ENCODE measurements at regions not wholly inside any gene's neighbourhood (a gene's known extent, or its start where the extent isn't known, plus 50 kb on each side); places are given as distances from the start of the nearest gene placed in this dataset.
A peak's percentile ranks its signal among the peaks of the same experiment; 100 is the strongest.

GRCh38 chr11:19336331-19336730, 95.6 kb upstream of the E2F8 start:
- no peak for DNase-seq (ENCODE audit: low spot score)

- DNase-seq (ENCODE audit: low spot score), result no peak
Measured at GRCh38 chr11:19332476-19332875, 91.7 kb upstream of the E2F8 start.

- no peak for DNase-seq (ENCODE audit: low spot score)
Measured at GRCh38 chr11:19330416-19330815, 89.7 kb upstream of the E2F8 start.

- no peak for DNase-seq (ENCODE audit: low spot score)
Measured at GRCh38 chr11:19329970-19330369, 89.2 kb upstream of the E2F8 start.

GRCh38 chr11:19328586-19329311, 88.0 kb upstream of the E2F8 start:
- no peak for DNase-seq (ENCODE audit: low spot score)

- DNase-seq (ENCODE audit: low spot score), result no peak
Measured at GRCh38 chr11:19327280-19327679, 86.5 kb upstream of the E2F8 start.

- peak; percentile 24 for DNase-seq (ENCODE audit: low spot score)
Measured at GRCh38 chr11:19326499-19326898, 85.8 kb upstream of the E2F8 start.

GRCh38 chr11:19323502-19323901, 82.8 kb upstream of the E2F8 start:
- no peak for DNase-seq (ENCODE audit: low spot score)

- DNase-seq (ENCODE audit: low spot score), result no peak
Measured at GRCh38 chr11:19321351-19321750, 80.6 kb upstream of the E2F8 start.

GRCh38 chr11:19320827-19321226, 80.1 kb upstream of the E2F8 start:
- DNase-seq (ENCODE audit: low spot score), result no peak

GRCh38 chr11:19316434-19316833, 75.7 kb upstream of the E2F8 start:
- DNase-seq (ENCODE audit: low spot score), result no peak

GRCh38 chr11:19315511-19315910, 74.8 kb upstream of the E2F8 start:
- no peak for DNase-seq (ENCODE audit: low spot score)

- DNase-seq (ENCODE audit: low spot score), result no peak
Measured at GRCh38 chr11:19313140-19313539, 72.4 kb upstream of the E2F8 start.

- peak; percentile 69 for DNase-seq (ENCODE audit: low spot score)
Measured at GRCh38 chr11:19311308-19312030, 70.7 kb upstream of the E2F8 start.

- no peak for DNase-seq (ENCODE audit: low spot score)
Measured at GRCh38 chr11:19307498-19307897, 66.8 kb upstream of the E2F8 start.

- DNase-seq (ENCODE audit: low spot score), result no peak
Measured at GRCh38 chr11:19306179-19306944, 65.6 kb upstream of the E2F8 start.

- no peak for DNase-seq (ENCODE audit: low spot score)
Measured at GRCh38 chr11:19301361-19301760, 60.6 kb upstream of the E2F8 start.

- DNase-seq (ENCODE audit: low spot score), result no peak
Measured at GRCh38 chr11:19294444-19294843, 53.7 kb upstream of the E2F8 start.

- no peak for DNase-seq (ENCODE audit: low spot score)
Measured at GRCh38 chr11:19291064-19291463, 50.3 kb upstream of the E2F8 start.

All from AG08396 (cell line).